Skin of body (tissue), 1 donor: ENCODE measurements at regions not wholly inside any gene's neighbourhood (a gene's known extent, or its start where the extent isn't known, plus 50 kb on each side); places are given as distances from the start of the nearest gene placed in this dataset.
A peak's percentile ranks its signal among the peaks of the same experiment; 100 is the strongest.
"Not testable (repeated sequence)": the region's sequence is repeated elsewhere in the genome, so short reads cannot be mapped to it uniquely, and the experiment has no call there.

Experiments
- DNase-seq: peaks from one replicate; lab custom pipeline; 2025; lab: John Stamatoyannopoulos, UW

GRCh38 chr6:90372885-90373284 is 76.2 kb upstream of the BACH2 start:
- peak; percentile 47 for DNase-seq

GRCh38 chr6:90372450-90372849 is 75.8 kb upstream of the BACH2 start:
- DNase-seq: no peak

- DNase-seq: no peak
These were observed 73.9 kb upstream of the BACH2 start for GRCh38 chr6:90370493-90370959.

- no peak for DNase-seq
These were observed 73.0 kb upstream of the BACH2 start for GRCh38 chr6:90369651-90370050.

- peak; percentile 94 for DNase-seq
These were observed 72.4 kb upstream of the BACH2 start for GRCh38 chr6:90369024-90369519.

- no peak for DNase-seq
These were observed 72.0 kb upstream of the BACH2 start for GRCh38 chr6:90368601-90369000.

GRCh38 chr6:90368001-90368400 is 71.4 kb upstream of the BACH2 start:
- DNase-seq: no peak

GRCh38 chr6:90365565-90366219 is 69.0 kb upstream of the BACH2 start:
- DNase-seq: no peak

GRCh38 chr6:90365002-90365401 is 68.4 kb upstream of the BACH2 start:
- no peak for DNase-seq

GRCh38 chr6:90364286-90364685 is 67.6 kb upstream of the BACH2 start:
- no peak for DNase-seq

GRCh38 chr6:90362318-90362717 is 65.7 kb upstream of the BACH2 start:
- peak; percentile 82 for DNase-seq

- DNase-seq: no peak
These were observed 64.5 kb upstream of the BACH2 start for GRCh38 chr6:90361174-90361573.

GRCh38 chr6:90358036-90358770 is 61.6 kb upstream of the BACH2 start:
- not testable (repeated sequence) for DNase-seq

- DNase-seq: no peak
These were observed 59.4 kb upstream of the BACH2 start for GRCh38 chr6:90356012-90356421.

GRCh38 chr6:90354961-90355360 is 58.3 kb upstream of the BACH2 start:
- DNase-seq: no peak

- peak; percentile 62 for DNase-seq
These were observed 55.1 kb upstream of the BACH2 start for GRCh38 chr6:90351696-90352095.

GRCh38 chr6:90350689-90351554 is 54.3 kb upstream of the BACH2 start:
- no peak for DNase-seq

GRCh38 chr6:90347411-90347851 is 50.8 kb upstream of the BACH2 start:
- DNase-seq: no peak

GRCh38 chr6:90346729-90347128 is 50.1 kb upstream of the BACH2 start:
- no peak for DNase-seq
